ENCODE measurements at regions not wholly inside any gene's neighbourhood (a gene's known extent, or its start where the extent isn't known, plus 50 kb on each side); places are given as distances from the start of the nearest gene placed in this dataset.

GRCh38 chr11:19410032-19410431 lies 169.3 kb upstream of the E2F8 start:
- H3K4me3 ChIP-seq (ENCODE audit: low read depth, low read length): no peak overlapping the region

- H3K4me3 ChIP-seq (ENCODE audit: low read depth, low read length): no peak overlapping the region
Observed at GRCh38 chr11:19409307-19409706, 168.6 kb upstream of the E2F8 start.

GRCh38 chr11:19407677-19408270 lies 167.0 kb upstream of the E2F8 start:
- no peak overlapping the region for H3K4me3 ChIP-seq (ENCODE audit: low read depth, low read length)

- no peak overlapping the region for H3K4me3 ChIP-seq (ENCODE audit: low read depth, low read length)
Observed at GRCh38 chr11:19405966-19406365, 165.2 kb upstream of the E2F8 start.

GRCh38 chr11:19404787-19405186 lies 164.0 kb upstream of the E2F8 start:
- no peak overlapping the region for H3K4me3 ChIP-seq (ENCODE audit: low read depth, low read length)

- no peak overlapping the region for H3K4me3 ChIP-seq (ENCODE audit: low read depth, low read length)
Observed at GRCh38 chr11:19403196-19403895, 162.6 kb upstream of the E2F8 start.

- no peak overlapping the region for H3K4me3 ChIP-seq (ENCODE audit: low read depth, low read length)
Observed at GRCh38 chr11:19400296-19400695, 159.6 kb upstream of the E2F8 start.

- H3K4me3 ChIP-seq (ENCODE audit: low read depth, low read length): no peak overlapping the region
Observed at GRCh38 chr11:19398772-19399527, 158.2 kb upstream of the E2F8 start.

GRCh38 chr11:19398273-19398672 lies 157.5 kb upstream of the E2F8 start:
- no peak overlapping the region for H3K4me3 ChIP-seq (ENCODE audit: low read depth, low read length)

GRCh38 chr11:19395050-19395449 lies 154.3 kb upstream of the E2F8 start:
- no peak overlapping the region for H3K4me3 ChIP-seq (ENCODE audit: low read depth, low read length)

GRCh38 chr11:19394525-19395016 lies 153.8 kb upstream of the E2F8 start:
- H3K4me3 ChIP-seq (ENCODE audit: low read depth, low read length): no peak overlapping the region

GRCh38 chr11:19393941-19394340 lies 153.2 kb upstream of the E2F8 start:
- H3K4me3 ChIP-seq (ENCODE audit: low read depth, low read length): no peak overlapping the region

- H3K4me3 ChIP-seq (ENCODE audit: low read depth, low read length): no peak overlapping the region
Observed at GRCh38 chr11:19392847-19393518, 152.2 kb upstream of the E2F8 start.

- H3K4me3 ChIP-seq (ENCODE audit: low read depth, low read length): no peak overlapping the region
Observed at GRCh38 chr11:19392321-19392720, 151.6 kb upstream of the E2F8 start.

- H3K4me3 ChIP-seq (ENCODE audit: low read depth, low read length): no peak overlapping the region
Observed at GRCh38 chr11:19391652-19392051, 150.9 kb upstream of the E2F8 start.

- no peak overlapping the region for H3K4me3 ChIP-seq (ENCODE audit: low read depth, low read length)
Observed at GRCh38 chr11:19391026-19391425, 150.3 kb upstream of the E2F8 start.

GRCh38 chr11:19389787-19390303 lies 149.1 kb upstream of the E2F8 start:
- no peak overlapping the region for H3K4me3 ChIP-seq (ENCODE audit: low read depth, low read length)

GRCh38 chr11:19382131-19382611 lies 141.4 kb upstream of the E2F8 start:
- H3K4me3 ChIP-seq (ENCODE audit: low read depth, low read length): no peak overlapping the region

- H3K4me3 ChIP-seq (ENCODE audit: low read depth, low read length): no peak overlapping the region
Observed at GRCh38 chr11:19380375-19380774, 139.6 kb upstream of the E2F8 start.

GRCh38 chr11:19379465-19379864 lies 138.7 kb upstream of the E2F8 start:
- no peak overlapping the region for H3K4me3 ChIP-seq (ENCODE audit: low read depth, low read length)

- H3K4me3 ChIP-seq (ENCODE audit: low read depth, low read length): no peak overlapping the region
Observed at GRCh38 chr11:19378814-19379213, 138.1 kb upstream of the E2F8 start.

All from iPS-11a (cell line).